ENCODE measurements at regions not wholly inside any gene's neighbourhood (a gene's known extent, or its start where the extent isn't known, plus 50 kb on each side); places are given as distances from the start of the nearest gene placed in this dataset.

- DNase-seq: no peak
- peaks cover 13% of the 10 kb centered on the region; the same call in 1 of the 2 replicates for H3K4me1 ChIP-seq (ENCODE audit: control insufficient read depth, insufficient read depth, low read length)
- in situ Hi-C loops (cut with MboI; ENCODE audit: low sequenced_read_pairs): no loop called here
Measured at GRCh38 chr14:101078170-101078891, 174.8 kb upstream of the RTL1 start.

More at GRCh38 chr14:101078170-101078891, 174.8 kb upstream of the RTL1 start:
- H3K4me3 ChIP-seq (ENCODE audit: insufficient read depth, low read depth, low read length): no peak overlapping the region
- H3K9ac ChIP-seq (ENCODE audit: low read depth, low read length): no peak overlapping the region
- no peak for TF ChIP-seq CHD1 (IDR thresholded peaks at IDR 0.05; ENCODE audit: low read depth, low read length)
- no peak for TF ChIP-seq NFE2L2 (IDR thresholded peaks at IDR 0.05; ENCODE audit: low read depth, low read length)
- no peak for TF ChIP-seq CTCF (conservative IDR thresholded peaks at IDR 0.05; ENCODE audit: low read depth, low read length)
- no peak for TF ChIP-seq BHLHE40 (IDR thresholded peaks at IDR 0.05; ENCODE audit: low read depth, low read length)
- no peak for TF ChIP-seq RCOR1 (IDR thresholded peaks at IDR 0.05; ENCODE audit: insufficient replicate concordance, low read length)
- no peak for TF ChIP-seq FOS (IDR thresholded peaks at IDR 0.05; ENCODE audit: low read depth, low read length)
- TF ChIP-seq POLR2A (IDR thresholded peaks at IDR 0.05; ENCODE audit: low read depth, low read length): no peak
- no peak for TF ChIP-seq RAD21 (IDR thresholded peaks at IDR 0.05; ENCODE audit: low read length)
- TF ChIP-seq MAZ (IDR thresholded peaks at IDR 0.05; ENCODE audit: borderline replicate concordance, low read depth, low read length): no peak
- TF ChIP-seq MXI1 (IDR thresholded peaks at IDR 0.05; ENCODE audit: borderline replicate concordance, low read depth, low read length): no peak
- no peak for TF ChIP-seq MAFK (IDR thresholded peaks at IDR 0.05; ENCODE audit: low read depth, low read length)
- TF ChIP-seq RFX5 (IDR thresholded peaks at IDR 0.05; ENCODE audit: low read depth, low read length): no peak
- TF ChIP-seq SMC3 (IDR thresholded peaks at IDR 0.05; ENCODE audit: low read depth, low read length): no peak
- TF ChIP-seq USF2 (IDR thresholded peaks at IDR 0.05; ENCODE audit: low read depth, low read length): no peak
- no peak for TF ChIP-seq CEBPB (IDR thresholded peaks at IDR 0.05; ENCODE audit: low read depth, low read length)
- no peak for TF ChIP-seq ELK1 (IDR thresholded peaks at IDR 0.05; ENCODE audit: borderline replicate concordance, low read depth, low read length)
- dilution Hi-C loops (cut with HindIII; ENCODE audit: low sequenced_read_pairs, unreplicated experiment): no loop called here
- H3K9me1 ChIP-seq (ENCODE audit: insufficient read depth, low read length): peaks cover 10% of the 10 kb centered on the region; the same call in 1 of the 2 replicates
- peaks cover 2% of the 10 kb centered on the region; the same call in 1 of the 2 replicates for H3K9me3 ChIP-seq (ENCODE audit: control insufficient read depth, insufficient read depth, low read length)
- H3K4ac ChIP-seq (ENCODE audit: low read depth, low read length): no peak overlapping the region
- ChIA-PET POLR2A (ENCODE audit: unreplicated experiment) (interaction anchor here (0.6 kb wide), 1 partner anchor 107 kb away, joined by 7 read pairs; no protein-coding TSS in a partner anchor), CTCF (no interaction called here)
- H4K20me1 ChIP-seq (ENCODE audit: insufficient read depth, low read length): no peaks in the 10 kb centered on the region
- H3K4me2 ChIP-seq (ENCODE audit: low read depth, low read length): no peak overlapping the region
- H3K27me3 ChIP-seq (ENCODE audit: control insufficient read depth, insufficient read depth, low read length): peaks cover 7% of the 10 kb centered on the region; the same call in 1 of the 2 replicates
- H3K36me3 ChIP-seq (ENCODE audit: control insufficient read depth, insufficient read depth, low read length): no peaks in the 10 kb centered on the region
- H2AK5ac ChIP-seq (ENCODE audit: low read depth, low read length): no peak overlapping the region
- H4K91ac ChIP-seq (ENCODE audit: insufficient read depth, low read depth, low read length): no peak overlapping the region
- intact Hi-C loops (cut with micrococcal nuclease): loop anchor here (10.0 kb wide), 1 partner anchor 156 kb away; no protein-coding TSS in a partner anchor
- H3K79me1 ChIP-seq (ENCODE audit: low read depth in 1 of 2, low read length in 2 of 2): no peaks in the 10 kb centered on the region
- WGBS, 2 experiments (ENCODE audit: extremely low coverage in 2 of 2, insufficient read length in 1 of 2): 100% methylated on average over 1 of the region's 8 CpGs; no CpG with 5 or more reads in 1 of the 2 experiments
- no peak overlapping the region for H2BK120ac ChIP-seq (ENCODE audit: low read depth, low read length)
- H2AK9ac ChIP-seq (replicated peaks; ENCODE audit: low read depth, low read length, poor library complexity): peak overlapping the region; percentile 53
- no TSS peak for BruUV-seq (replicated peaks)
- no peak overlapping the region for H4K5ac ChIP-seq (ENCODE audit: low read depth, low read length)
- no peak overlapping the region for H3K14ac ChIP-seq (replicated peaks; ENCODE audit: low read depth, low read length)
- H2BK5ac ChIP-seq (ENCODE audit: low read depth, low read length, poor library complexity, severe bottlenecking): no peak overlapping the region
- H2BK20ac ChIP-seq (ENCODE audit: low read depth, low read length): no peak overlapping the region
- no peak overlapping the region for H3K27ac ChIP-seq (ENCODE audit: insufficient read depth, low read length)
- no peak overlapping the region for H3K18ac ChIP-seq (ENCODE audit: low read depth, low read length)
- H2BK15ac ChIP-seq (ENCODE audit: low read depth, low read length): no peak overlapping the region
- no peak overlapping the region for H3K56ac ChIP-seq (ENCODE audit: extremely low read depth, insufficient read depth, low read length)
- H2AFZ ChIP-seq (replicated peaks; ENCODE audit: low read length, poor library complexity): no peak overlapping the region
- H4K8ac ChIP-seq (ENCODE audit: low read depth in 2 of 2, low read length in 2 of 2): no peak overlapping the region
- ATAC-seq (ENCODE audit: low read depth): no peak
- H3K23ac ChIP-seq (ENCODE audit: low read depth, low read length): no peak overlapping the region
